ENCODE measurements at regions not wholly inside any gene's neighbourhood (a gene's known extent, or its start where the extent isn't known, plus 50 kb on each side); places are given as distances from the start of the nearest gene placed in this dataset.

DNA sequence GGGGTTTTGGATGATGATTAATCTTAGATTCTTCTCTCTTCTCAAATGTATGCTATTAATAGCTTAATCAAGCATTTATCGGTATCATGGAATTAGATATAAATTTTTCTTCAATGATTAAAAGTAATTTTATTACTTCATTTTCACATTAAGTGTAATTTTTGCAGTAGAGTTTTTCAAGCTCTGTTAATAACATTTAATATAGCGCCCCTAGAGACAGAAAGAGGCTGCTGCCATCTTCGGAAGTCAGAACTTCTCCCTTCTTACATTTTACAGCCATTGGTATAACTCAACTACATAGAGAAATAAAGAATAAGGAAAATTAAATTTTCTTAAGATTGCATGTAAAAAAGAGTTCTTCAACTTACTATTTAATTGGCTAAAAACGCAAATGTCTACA lies 540.3 kb downstream of the GABRG2 start:
- TF ChIP-seq, protein P1, sequence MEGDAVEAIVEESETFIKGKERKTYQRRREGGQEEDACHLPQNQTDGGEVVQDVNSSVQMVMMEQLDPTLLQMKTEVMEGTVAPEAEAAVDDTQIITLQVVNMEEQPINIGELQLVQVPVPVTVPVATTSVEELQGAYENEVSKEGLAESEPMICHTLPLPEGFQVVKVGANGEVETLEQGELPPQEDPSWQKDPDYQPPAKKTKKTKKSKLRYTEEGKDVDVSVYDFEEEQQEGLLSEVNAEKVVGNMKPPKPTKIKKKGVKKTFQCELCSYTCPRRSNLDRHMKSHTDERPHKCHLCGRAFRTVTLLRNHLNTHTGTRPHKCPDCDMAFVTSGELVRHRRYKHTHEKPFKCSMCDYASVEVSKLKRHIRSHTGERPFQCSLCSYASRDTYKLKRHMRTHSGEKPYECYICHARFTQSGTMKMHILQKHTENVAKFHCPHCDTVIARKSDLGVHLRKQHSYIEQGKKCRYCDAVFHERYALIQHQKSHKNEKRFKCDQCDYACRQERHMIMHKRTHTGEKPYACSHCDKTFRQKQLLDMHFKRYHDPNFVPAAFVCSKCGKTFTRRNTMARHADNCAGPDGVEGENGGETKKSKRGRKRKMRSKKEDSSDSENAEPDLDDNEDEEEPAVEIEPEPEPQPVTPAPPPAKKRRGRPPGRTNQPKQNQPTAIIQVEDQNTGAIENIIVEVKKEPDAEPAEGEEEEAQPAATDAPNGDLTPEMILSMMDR (IDR thresholded peaks at IDR 0.05) = no peak
- no peak for TF ChIP-seq POLR2A (IDR thresholded peaks at IDR 0.05)

Data from breast epithelium (tissue), 3 donors.